LNCAP (cell line): ENCODE measurements at regions not wholly inside any gene's neighbourhood (a gene's known extent, or its start where the extent isn't known, plus 50 kb on each side); places are given as distances from the start of the nearest gene placed in this dataset.

Experiments
- CTCF ChIP-seq: fragments of 450-650 bp; IDR thresholded peaks from 2 replicates; pipeline ENCODE4 v1.5.1; 2017; ENCODE audit warnings: mild to moderate bottlenecking

GRCh38 chr2:236717120-236717519 lies 147.5 kb downstream of the ACKR3 start:
- TF ChIP-seq CTCF = no peak

GRCh38 chr2:236717729-236718128 lies 148.1 kb downstream of the ACKR3 start:
- TF ChIP-seq CTCF = no peak

- no peak for TF ChIP-seq CTCF
Observed at GRCh38 chr2:236718207-236718992, 148.8 kb downstream of the ACKR3 start.

GRCh38 chr2:236719192-236719635 lies 149.6 kb downstream of the ACKR3 start:
- no peak for TF ChIP-seq CTCF

- TF ChIP-seq CTCF = no peak
Observed at GRCh38 chr2:236720974-236721540, 151.4 kb downstream of the ACKR3 start.

GRCh38 chr2:236724200-236724599 lies 154.6 kb downstream of the ACKR3 start:
- TF ChIP-seq CTCF = no peak

- TF ChIP-seq CTCF = no peak
Observed at GRCh38 chr2:236726701-236727450, 157.3 kb downstream of the ACKR3 start.
